GM23248 (cell line): ENCODE measurements at regions not wholly inside any gene's neighbourhood (a gene's known extent, or its start where the extent isn't known, plus 50 kb on each side); places are given as distances from the start of the nearest gene placed in this dataset.

Experiments
- DNase-seq: peaks from one replicate; pipeline ENCODE4 v3.0.0-alpha.2; 2015
- H2AFZ ChIP-seq: fragments of 200-600 bp; sonication (generic); 2 replicates; pipeline ENCODE4 v1.6.1; 2016; ENCODE audit warnings: antibody characterized with exemption
- H3F3A ChIP-seq: fragments of 200-600 bp; sonication (generic); 2 replicates; pipeline ENCODE4 v1.6.1; 2016; ENCODE audit warnings: mild to moderate bottlenecking, antibody characterized with exemption, mixed run types; ENCODE audit not compliant: insufficient read depth
- H3K27ac ChIP-seq: fragments of 200-600 bp; sonication (generic); 2 replicates; pipeline ENCODE4 v1.5.1; 2016; ENCODE audit warnings: mild to moderate bottlenecking
- H3K27me3 ChIP-seq: fragments of 200-600 bp; sonication (generic); replicated peaks from 2 replicates; pipeline ENCODE4 v1.6.1; 2016; ENCODE audit warnings: mild to moderate bottlenecking; ENCODE audit not compliant: insufficient read depth
- H3K36me3 ChIP-seq: fragments of 200-600 bp; sonication (generic); 2 replicates; pipeline ENCODE4 v1.6.1; 2016; ENCODE audit warnings: low read depth, mild to moderate bottlenecking
- H3K4me1 ChIP-seq: fragments of 200-600 bp; sonication (generic); 2 replicates; pipeline ENCODE4 v1.6.1; 2016; ENCODE audit warnings: mild to moderate bottlenecking; ENCODE audit not compliant: insufficient read depth
- H3K4me2 ChIP-seq: fragments of 200-600 bp; sonication (generic); one replicate; pipeline ENCODE4 v1.6.1; 2016; ENCODE audit warnings: mild to moderate bottlenecking; ENCODE audit not compliant: unreplicated experiment
- H3K4me3 ChIP-seq: fragments of 200-600 bp; sonication (generic); 2 replicates; pipeline ENCODE4 v1.5.1; 2016; ENCODE audit warnings: mild to moderate bottlenecking
- H3K79me2 ChIP-seq: fragments of 200-600 bp; sonication (generic); 2 replicates; pipeline ENCODE4 v1.6.1; 2016; ENCODE audit warnings: mild to moderate bottlenecking; ENCODE audit not compliant: insufficient read depth
- H3K9ac ChIP-seq: fragments of 200-600 bp; sonication (generic); 2 replicates; pipeline ENCODE4 v1.6.1; 2016; ENCODE audit warnings: mild to moderate bottlenecking
- H3K9me2 ChIP-seq: fragments of 200-600 bp; sonication (generic); 2 replicates; pipeline ENCODE4 v1.6.1; 2016; ENCODE audit warnings: mixed run types, mild to moderate bottlenecking, moderate library complexity; ENCODE audit not compliant: insufficient read depth
- H3K9me3 ChIP-seq: fragments of 200-600 bp; sonication (generic); one replicate; pipeline ENCODE4 v1.6.1; 2017; ENCODE audit warnings: low read depth
- H4K20me1 ChIP-seq: fragments of 200-600 bp; sonication (generic); 2 replicates; pipeline ENCODE4 v1.6.0; 2016; ENCODE audit not compliant: insufficient read depth
- EZH2 ChIP-seq: fragments of 200-600 bp; sonication (generic); IDR thresholded peaks from 2 replicates; pipeline ENCODE4 v1.6.1; 2018; ENCODE audit warnings: antibody characterized with exemption, mild to moderate bottlenecking; ENCODE audit not compliant: insufficient read depth, poor library complexity, severe bottlenecking
- EZH2phosphoT487 ChIP-seq: fragments of 200-600 bp; sonication (generic); IDR thresholded peaks from 2 replicates; pipeline ENCODE4 v1.6.1; 2018; ENCODE audit warnings: antibody characterized with exemption, moderate library complexity, mild to moderate bottlenecking, low read depth; ENCODE audit not compliant: insufficient read depth
- WGBS, 2 experiments: methylation state at CpG; one replicate each; pipeline ENCODE4 v1.1.6; 2015 to 2017; ENCODE audit warnings: low lambda C conversion rate in 2 of 2, low coverage in 1 of 2; ENCODE audit errors: missing lambda C conversion rate in 2 of 2; 5-methylcytosine and 5-hydroxymethylcytosine counted together
- in situ Hi-C: fragments of 300-500 bp; cut with MboI; formaldehyde crosslinking; loops from 2 replicates; pipeline ENCODE4 v1.15.0; 2020

DNA sequence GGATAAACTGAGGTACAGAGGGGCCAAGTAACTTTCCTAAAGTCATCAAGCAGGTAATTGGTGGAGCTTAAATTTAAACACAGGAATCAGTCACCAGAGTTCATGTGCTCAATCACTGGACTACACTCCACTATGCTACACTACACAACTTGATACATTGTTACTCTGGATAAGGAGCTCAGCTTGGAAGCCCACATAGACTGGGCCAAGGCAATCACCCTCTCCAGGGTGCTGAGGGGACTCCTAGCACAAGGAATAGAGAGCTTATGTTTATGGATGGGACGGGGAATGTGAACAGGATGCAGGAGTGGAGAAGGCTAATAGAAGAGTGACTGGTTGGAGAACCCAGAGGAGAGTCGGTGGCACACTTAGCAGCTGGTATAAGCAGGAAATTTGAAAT is 113.5 kb upstream of the NFIB start:
- H3K9me3 ChIP-seq: no peaks in the 10 kb centered on the region
- no peaks in the 10 kb centered on the region for H3F3A ChIP-seq
- no peaks in the 10 kb centered on the region for H3K36me3 ChIP-seq
- no peak overlapping the region for H3K27ac ChIP-seq
- no peak overlapping the region for H3K4me2 ChIP-seq
- H3K27me3 ChIP-seq: peaks cover 77% of the 10 kb centered on the region
- TF ChIP-seq EZH2 (no peak), EZH2phosphoT487 (no peak)
- in situ Hi-C loops: no loop called here
- H3K4me1 ChIP-seq: peaks cover 6% of the 10 kb centered on the region; the same call in 1 of the 2 replicates
- H2AFZ ChIP-seq: no peak overlapping the region
- no peak overlapping the region for H3K4me3 ChIP-seq
- H3K9ac ChIP-seq: no peak overlapping the region
- no peak for DNase-seq
- H4K20me1 ChIP-seq: no peaks in the 10 kb centered on the region
- no peaks in the 10 kb centered on the region for H3K9me2 ChIP-seq
- 82 to 90% methylated on average over 2 of the region's 2 CpGs for WGBS, 2 experiments
- H3K79me2 ChIP-seq: no peaks in the 10 kb centered on the region

DNA sequence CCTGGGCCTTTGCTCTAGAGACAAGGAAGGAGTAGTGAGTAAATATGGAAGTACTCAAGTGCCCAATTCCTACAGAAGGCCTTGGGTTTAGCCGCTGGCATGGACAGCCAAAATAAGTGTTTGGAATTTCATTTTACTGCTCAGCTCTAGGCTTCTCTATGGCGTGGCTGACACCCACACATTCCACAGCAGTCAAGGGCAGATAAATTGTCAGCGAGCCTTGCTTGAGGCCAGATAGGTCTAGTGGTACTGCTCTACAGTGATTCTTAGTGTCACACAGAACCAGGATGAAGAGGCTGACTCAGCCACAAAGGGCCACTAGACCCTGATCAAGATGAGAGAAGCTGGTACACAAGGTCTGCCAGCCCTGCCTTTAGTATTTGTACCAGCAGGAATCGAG is 111.0 kb upstream of the NFIB start:
- H3K27me3 ChIP-seq: peaks cover 79% of the 10 kb centered on the region
- in situ Hi-C loops: no loop called here
- TF ChIP-seq EZH2phosphoT487: no peak
- no peak for TF ChIP-seq EZH2
- H3K27ac ChIP-seq: no peak overlapping the region
- H3K4me3 ChIP-seq: no peak overlapping the region
- peaks cover 6% of the 10 kb centered on the region; the same call in 1 of the 2 replicates for H3K4me1 ChIP-seq
- no peaks in the 10 kb centered on the region for H3F3A ChIP-seq
- no peaks in the 10 kb centered on the region for H4K20me1 ChIP-seq
- no peaks in the 10 kb centered on the region for H3K9me2 ChIP-seq
- DNase-seq: no peak
- no peaks in the 10 kb centered on the region for H3K79me2 ChIP-seq
- no peaks in the 10 kb centered on the region for H3K36me3 ChIP-seq
- no peak overlapping the region for H2AFZ ChIP-seq
- WGBS, 2 experiments: 84 to 87% methylated on average over 4 of the region's 4 CpGs
- H3K4me2 ChIP-seq: no peak overlapping the region
- no peak overlapping the region for H3K9ac ChIP-seq
- H3K9me3 ChIP-seq: no peaks in the 10 kb centered on the region

DNA sequence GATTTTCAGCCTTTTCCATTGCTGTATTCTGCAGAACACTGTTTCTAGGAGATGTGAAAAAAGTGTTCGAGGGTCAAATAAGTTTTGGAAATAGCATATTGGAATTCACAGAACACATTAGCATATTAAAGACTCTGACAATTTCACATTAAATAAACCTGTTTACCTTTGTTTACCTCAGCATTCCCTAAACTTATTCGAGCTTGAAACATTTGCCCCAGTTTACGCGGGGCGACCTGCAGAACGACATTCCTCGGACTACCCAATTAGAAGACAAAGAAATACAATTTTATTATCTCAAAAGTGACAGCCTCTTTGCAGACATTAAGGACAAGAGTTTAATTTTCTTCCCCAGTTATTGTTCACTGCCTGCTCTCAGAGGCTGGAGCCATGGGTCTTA is 110.3 kb upstream of the NFIB start:
- WGBS, 2 experiments: 96% methylated on average over 7 of the region's 7 CpGs

DNA sequence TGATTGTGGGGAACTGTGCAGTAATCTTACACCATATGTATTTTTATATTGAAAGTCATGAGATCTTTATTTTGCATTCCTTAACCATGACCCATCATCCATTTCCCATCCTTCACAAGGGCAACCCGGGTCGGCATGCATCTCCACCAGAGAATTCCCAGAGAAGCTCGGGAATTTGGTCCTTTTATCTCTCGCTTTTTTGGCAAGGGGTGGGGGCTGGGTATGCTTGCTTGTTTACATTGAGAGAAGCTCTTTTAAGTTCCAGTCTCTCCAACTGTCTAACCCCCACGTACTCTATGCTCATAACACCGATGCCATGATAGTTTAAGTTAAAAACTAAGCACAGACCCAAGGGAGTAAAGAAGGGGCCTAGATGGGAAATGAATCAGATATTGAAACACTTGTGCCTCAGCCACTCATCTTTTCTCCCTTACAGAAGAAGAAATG is 109.9 kb upstream of the NFIB start:
- Histone ChIP-seq H3K4me1 (peaks cover 6% of the 10 kb centered on the region; the same call in 1 of the 2 replicates), H3K4me2 (peak overlapping the region; percentile 38), H3K36me3 (no peaks in the 10 kb centered on the region), H3K9me3 (no peaks in the 10 kb centered on the region), H3K9me2 (no peaks in the 10 kb centered on the region), H3K9ac (no peak overlapping the region), H4K20me1 (no peaks in the 10 kb centered on the region), H3K27me3 (peaks cover 77% of the 10 kb centered on the region), H3K4me3 (peak overlapping the region; percentile 16; the same call in 1 of the 2 replicates), H3F3A (no peaks in the 10 kb centered on the region), H3K27ac (no peak overlapping the region), H2AFZ (no peak overlapping the region), H3K79me2 (no peaks in the 10 kb centered on the region)
- DNase-seq: peak; percentile 44
- WGBS, 2 experiments: 49 to 56% methylated on average over 6 of the region's 6 CpGs
- in situ Hi-C loops: no loop called here
- TF ChIP-seq EZH2: no peak
- TF ChIP-seq EZH2phosphoT487: no peak

More for the DNA sequence above, 110.3 kb upstream of the NFIB start:
- no peak for DNase-seq
- Histone ChIP-seq H3K27me3 (peaks cover 79% of the 10 kb centered on the region), H3K4me2 (peak overlapping the region; percentile 38), H3K9ac (no peak overlapping the region), H3K9me3 (no peaks in the 10 kb centered on the region), H3F3A (no peaks in the 10 kb centered on the region), H3K27ac (no peak overlapping the region), H3K36me3 (no peaks in the 10 kb centered on the region), H2AFZ (no peak overlapping the region), H3K4me1 (peaks cover 6% of the 10 kb centered on the region; the same call in 1 of the 2 replicates), H4K20me1 (no peaks in the 10 kb centered on the region), H3K9me2 (no peaks in the 10 kb centered on the region), H3K4me3 (no peak overlapping the region), H3K79me2 (no peaks in the 10 kb centered on the region)
- TF ChIP-seq EZH2phosphoT487: no peak
- no peak for TF ChIP-seq EZH2
- in situ Hi-C loops: no loop called here

DNA sequence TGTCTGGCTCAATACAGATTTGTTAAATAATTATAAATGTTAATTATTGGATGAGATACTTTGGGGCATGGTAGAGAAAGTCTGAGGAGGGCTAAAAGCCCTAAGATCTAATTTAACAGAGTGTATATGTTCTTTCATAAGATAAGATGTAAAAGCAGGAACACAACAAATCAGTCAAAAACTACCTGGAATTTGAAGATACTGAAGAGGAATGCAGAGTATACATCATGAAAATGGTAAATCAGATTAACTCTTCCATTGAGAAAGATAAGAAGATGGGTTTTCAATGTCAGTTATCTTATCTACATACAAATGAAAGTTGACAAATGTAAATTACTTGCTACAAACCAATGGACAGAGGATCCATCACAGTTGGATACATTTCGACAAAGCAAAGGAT is 107.3 kb upstream of the NFIB start:
- H3K4me1 ChIP-seq: peaks cover 6% of the 10 kb centered on the region; the same call in 1 of the 2 replicates
- no peaks in the 10 kb centered on the region for H3K9me3 ChIP-seq
- no peaks in the 10 kb centered on the region for H3K9me2 ChIP-seq
- H3K36me3 ChIP-seq: no peaks in the 10 kb centered on the region
- H2AFZ ChIP-seq: no peak overlapping the region
- no peak for TF ChIP-seq EZH2phosphoT487
- TF ChIP-seq EZH2: no peak
- peaks cover 78% of the 10 kb centered on the region for H3K27me3 ChIP-seq
- H3K4me3 ChIP-seq: no peak overlapping the region
- no peaks in the 10 kb centered on the region for H3F3A ChIP-seq
- DNase-seq: no peak
- 88 to 96% methylated on average over 1 of the region's 1 CpG for WGBS, 2 experiments
- no peaks in the 10 kb centered on the region for H3K79me2 ChIP-seq
- H3K4me2 ChIP-seq: no peak overlapping the region
- H4K20me1 ChIP-seq: no peaks in the 10 kb centered on the region
- H3K27ac ChIP-seq: no peak overlapping the region
- H3K9ac ChIP-seq: no peak overlapping the region
- in situ Hi-C loops: no loop called here
